H1 (cell line): ENCODE measurements at regions not wholly inside any gene's neighbourhood (a gene's known extent, or its start where the extent isn't known, plus 50 kb on each side); places are given as distances from the start of the nearest gene placed in this dataset.

ENCODE experiments used
- TF ChIP-seq, protein P1 (sequence below): fragments of 300-600 bp; sonication (generic); IDR thresholded peaks from 2 replicates; pipeline ENCODE4 v1.7.1; 2012; ENCODE audit warnings: low read length, moderate library complexity, mild to moderate bottlenecking, inconsistent platforms; ENCODE audit not compliant: insufficient replicate concordance

DNA sequence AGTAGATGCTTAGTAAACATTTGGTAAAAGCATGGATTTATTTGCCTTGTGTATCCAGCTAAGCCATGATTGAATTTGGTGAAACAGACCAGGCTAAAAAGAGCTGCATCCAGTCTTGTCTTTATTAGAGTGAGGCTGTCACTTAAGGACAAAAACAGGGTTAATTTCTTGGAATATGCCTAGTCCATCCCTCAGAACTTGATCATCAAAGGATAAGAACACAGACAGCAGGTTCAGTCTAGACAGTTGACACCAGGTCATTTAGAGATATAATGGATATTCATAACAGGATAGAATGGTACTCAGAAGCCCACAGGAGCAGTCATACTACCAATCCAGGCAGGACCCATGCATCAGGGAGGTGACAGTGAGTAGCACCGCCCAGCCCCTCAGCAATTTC lies 434.9 kb upstream of the ST6GAL2 start (continued):
- TF ChIP-seq, protein P1, sequence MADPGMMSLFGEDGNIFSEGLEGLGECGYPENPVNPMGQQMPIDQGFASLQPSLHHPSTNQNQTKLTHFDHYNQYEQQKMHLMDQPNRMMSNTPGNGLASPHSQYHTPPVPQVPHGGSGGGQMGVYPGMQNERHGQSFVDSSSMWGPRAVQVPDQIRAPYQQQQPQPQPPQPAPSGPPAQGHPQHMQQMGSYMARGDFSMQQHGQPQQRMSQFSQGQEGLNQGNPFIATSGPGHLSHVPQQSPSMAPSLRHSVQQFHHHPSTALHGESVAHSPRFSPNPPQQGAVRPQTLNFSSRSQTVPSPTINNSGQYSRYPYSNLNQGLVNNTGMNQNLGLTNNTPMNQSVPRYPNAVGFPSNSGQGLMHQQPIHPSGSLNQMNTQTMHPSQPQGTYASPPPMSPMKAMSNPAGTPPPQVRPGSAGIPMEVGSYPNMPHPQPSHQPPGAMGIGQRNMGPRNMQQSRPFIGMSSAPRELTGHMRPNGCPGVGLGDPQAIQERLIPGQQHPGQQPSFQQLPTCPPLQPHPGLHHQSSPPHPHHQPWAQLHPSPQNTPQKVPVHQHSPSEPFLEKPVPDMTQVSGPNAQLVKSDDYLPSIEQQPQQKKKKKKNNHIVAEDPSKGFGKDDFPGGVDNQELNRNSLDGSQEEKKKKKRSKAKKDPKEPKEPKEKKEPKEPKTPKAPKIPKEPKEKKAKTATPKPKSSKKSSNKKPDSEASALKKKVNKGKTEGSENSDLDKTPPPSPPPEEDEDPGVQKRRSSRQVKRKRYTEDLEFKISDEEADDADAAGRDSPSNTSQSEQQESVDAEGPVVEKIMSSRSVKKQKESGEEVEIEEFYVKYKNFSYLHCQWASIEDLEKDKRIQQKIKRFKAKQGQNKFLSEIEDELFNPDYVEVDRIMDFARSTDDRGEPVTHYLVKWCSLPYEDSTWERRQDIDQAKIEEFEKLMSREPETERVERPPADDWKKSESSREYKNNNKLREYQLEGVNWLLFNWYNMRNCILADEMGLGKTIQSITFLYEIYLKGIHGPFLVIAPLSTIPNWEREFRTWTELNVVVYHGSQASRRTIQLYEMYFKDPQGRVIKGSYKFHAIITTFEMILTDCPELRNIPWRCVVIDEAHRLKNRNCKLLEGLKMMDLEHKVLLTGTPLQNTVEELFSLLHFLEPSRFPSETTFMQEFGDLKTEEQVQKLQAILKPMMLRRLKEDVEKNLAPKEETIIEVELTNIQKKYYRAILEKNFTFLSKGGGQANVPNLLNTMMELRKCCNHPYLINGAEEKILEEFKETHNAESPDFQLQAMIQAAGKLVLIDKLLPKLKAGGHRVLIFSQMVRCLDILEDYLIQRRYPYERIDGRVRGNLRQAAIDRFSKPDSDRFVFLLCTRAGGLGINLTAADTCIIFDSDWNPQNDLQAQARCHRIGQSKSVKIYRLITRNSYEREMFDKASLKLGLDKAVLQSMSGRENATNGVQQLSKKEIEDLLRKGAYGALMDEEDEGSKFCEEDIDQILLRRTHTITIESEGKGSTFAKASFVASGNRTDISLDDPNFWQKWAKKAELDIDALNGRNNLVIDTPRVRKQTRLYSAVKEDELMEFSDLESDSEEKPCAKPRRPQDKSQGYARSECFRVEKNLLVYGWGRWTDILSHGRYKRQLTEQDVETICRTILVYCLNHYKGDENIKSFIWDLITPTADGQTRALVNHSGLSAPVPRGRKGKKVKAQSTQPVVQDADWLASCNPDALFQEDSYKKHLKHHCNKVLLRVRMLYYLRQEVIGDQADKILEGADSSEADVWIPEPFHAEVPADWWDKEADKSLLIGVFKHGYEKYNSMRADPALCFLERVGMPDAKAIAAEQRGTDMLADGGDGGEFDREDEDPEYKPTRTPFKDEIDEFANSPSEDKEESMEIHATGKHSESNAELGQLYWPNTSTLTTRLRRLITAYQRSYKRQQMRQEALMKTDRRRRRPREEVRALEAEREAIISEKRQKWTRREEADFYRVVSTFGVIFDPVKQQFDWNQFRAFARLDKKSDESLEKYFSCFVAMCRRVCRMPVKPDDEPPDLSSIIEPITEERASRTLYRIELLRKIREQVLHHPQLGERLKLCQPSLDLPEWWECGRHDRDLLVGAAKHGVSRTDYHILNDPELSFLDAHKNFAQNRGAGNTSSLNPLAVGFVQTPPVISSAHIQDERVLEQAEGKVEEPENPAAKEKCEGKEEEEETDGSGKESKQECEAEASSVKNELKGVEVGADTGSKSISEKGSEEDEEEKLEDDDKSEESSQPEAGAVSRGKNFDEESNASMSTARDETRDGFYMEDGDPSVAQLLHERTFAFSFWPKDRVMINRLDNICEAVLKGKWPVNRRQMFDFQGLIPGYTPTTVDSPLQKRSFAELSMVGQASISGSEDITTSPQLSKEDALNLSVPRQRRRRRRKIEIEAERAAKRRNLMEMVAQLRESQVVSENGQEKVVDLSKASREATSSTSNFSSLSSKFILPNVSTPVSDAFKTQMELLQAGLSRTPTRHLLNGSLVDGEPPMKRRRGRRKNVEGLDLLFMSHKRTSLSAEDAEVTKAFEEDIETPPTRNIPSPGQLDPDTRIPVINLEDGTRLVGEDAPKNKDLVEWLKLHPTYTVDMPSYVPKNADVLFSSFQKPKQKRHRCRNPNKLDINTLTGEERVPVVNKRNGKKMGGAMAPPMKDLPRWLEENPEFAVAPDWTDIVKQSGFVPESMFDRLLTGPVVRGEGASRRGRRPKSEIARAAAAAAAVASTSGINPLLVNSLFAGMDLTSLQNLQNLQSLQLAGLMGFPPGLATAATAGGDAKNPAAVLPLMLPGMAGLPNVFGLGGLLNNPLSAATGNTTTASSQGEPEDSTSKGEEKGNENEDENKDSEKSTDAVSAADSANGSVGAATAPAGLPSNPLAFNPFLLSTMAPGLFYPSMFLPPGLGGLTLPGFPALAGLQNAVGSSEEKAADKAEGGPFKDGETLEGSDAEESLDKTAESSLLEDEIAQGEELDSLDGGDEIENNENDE: no peak
- TF ChIP-seq, all 59 proteins: peak for 0
